VCaP (cell line): ENCODE measurements at regions not wholly inside any gene's neighbourhood (a gene's known extent, or its start where the extent isn't known, plus 50 kb on each side); places are given as distances from the start of the nearest gene placed in this dataset.

Experiments used
- H3K27ac ChIP-seq: fragments of 450-650 bp; 2 replicates; pipeline ENCODE4 v1.5.1; 2017
- CTCF ChIP-seq: fragments of 450-650 bp; conservative IDR thresholded peaks from 2 replicates; pipeline ENCODE4 v1.5.1; 2017; ENCODE audit warnings: mild to moderate bottlenecking, moderate library complexity

GRCh38 chr11:90414221-90414620 lies 191.4 kb upstream of the CHORDC1 start:
- no peak for TF ChIP-seq CTCF
- no peak overlapping the region for H3K27ac ChIP-seq

GRCh38 chr11:90407350-90407749 lies 184.5 kb upstream of the CHORDC1 start:
- no peak for TF ChIP-seq CTCF

GRCh38 chr11:90392692-90393091 lies 169.8 kb upstream of the CHORDC1 start:
- no peak overlapping the region for H3K27ac ChIP-seq
- peak; percentile 53 for TF ChIP-seq CTCF

More at GRCh38 chr11:90407350-90407749, 184.5 kb upstream of the CHORDC1 start:
- no peak overlapping the region for H3K27ac ChIP-seq

- no peak overlapping the region for H3K27ac ChIP-seq
- TF ChIP-seq CTCF, result no peak
These were observed 168.9 kb upstream of the CHORDC1 start for GRCh38 chr11:90391756-90392155.

GRCh38 chr11:90380206-90380605 lies 157.4 kb upstream of the CHORDC1 start:
- H3K27ac ChIP-seq, result no peak overlapping the region
- no peak for TF ChIP-seq CTCF

- no peak overlapping the region for H3K27ac ChIP-seq
- no peak; the same call in 1 of the 2 replicates for TF ChIP-seq CTCF
These were observed 151.1 kb upstream of the CHORDC1 start for GRCh38 chr11:90373971-90374370.

GRCh38 chr11:90364527-90364926 lies 141.7 kb upstream of the CHORDC1 start:
- H3K27ac ChIP-seq, result peak overlapping the region; percentile 15; the same call in 1 of the 2 replicates
- no peak for TF ChIP-seq CTCF
